ENCODE measurements at regions not wholly inside any gene's neighbourhood (a gene's known extent, or its start where the extent isn't known, plus 50 kb on each side); places are given as distances from the start of the nearest gene placed in this dataset.
"Not testable (repeated sequence)": the region's sequence is repeated elsewhere in the genome, so short reads cannot be mapped to it uniquely, and the experiment has no call there.

- Histone ChIP-seq H2AFZ (ENCODE audit: low read depth, low read length) (peak overlapping the region; percentile 59), H3K4me1 (ENCODE audit: insufficient read depth, low read length) (peaks cover 19% of the 10 kb centered on the region), H3K4me3 (ENCODE audit: low read length) (no peak overlapping the region), H3K36me3 (ENCODE audit: insufficient read depth, low read length) (no peaks in the 10 kb centered on the region), H3K27me3 (ENCODE audit: insufficient read depth, low read length) (no peaks in the 10 kb centered on the region), H3K9me3 (ENCODE audit: low read length) (peaks cover 6% of the 10 kb centered on the region)
These were observed 179.7 kb upstream of the BET1 start for GRCh38 chr7:94183891-94184290.

DNA sequence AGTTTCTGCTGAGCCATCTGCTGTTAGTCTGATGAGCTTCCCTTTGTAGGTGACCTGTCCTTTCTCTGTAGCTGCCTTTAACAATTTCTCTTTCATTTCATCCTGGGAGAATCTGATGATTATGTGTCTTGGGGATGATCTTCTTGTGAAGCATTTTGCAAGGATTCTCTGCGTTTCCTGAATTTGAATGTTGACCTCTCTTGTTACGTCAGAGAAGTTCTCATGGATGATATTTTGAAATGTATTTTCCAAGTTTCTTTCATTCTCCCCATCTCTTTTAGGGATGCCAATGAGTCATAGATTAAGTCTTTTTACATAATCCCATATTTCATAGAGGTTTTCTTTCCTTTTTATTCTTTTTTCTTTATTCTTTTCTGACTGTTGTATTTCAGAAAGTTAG is 184.2 kb upstream of the BET1 start:
- no peak overlapping the region for H2AFZ ChIP-seq (ENCODE audit: low read depth, low read length)
- H3K27me3 ChIP-seq (ENCODE audit: insufficient read depth, low read length) = no peaks in the 10 kb centered on the region

DNA sequence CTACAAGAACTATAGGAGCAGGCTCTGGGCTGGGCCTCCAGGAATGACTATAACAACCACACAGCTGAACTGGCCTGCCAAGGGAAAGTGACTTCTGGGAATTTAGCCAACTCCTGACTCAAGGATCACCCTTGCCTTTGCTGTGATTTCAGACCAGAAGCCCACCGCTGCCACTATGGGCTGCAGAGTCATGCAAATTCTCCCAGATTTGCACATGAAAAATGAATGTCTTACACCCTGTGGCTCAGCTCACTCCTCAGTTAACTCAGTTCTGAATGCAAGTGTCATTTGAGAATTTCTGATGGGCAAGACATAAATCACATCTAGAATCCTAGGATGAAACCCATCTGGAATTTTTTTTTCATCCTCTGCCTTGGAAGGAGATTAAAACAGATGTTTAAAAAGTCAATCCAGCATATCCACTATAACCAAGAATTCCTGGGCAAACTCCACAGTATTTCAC is 186.5 kb upstream of the BET1 start:
- Histone ChIP-seq H3K36me3 (ENCODE audit: insufficient read depth, low read length) (no peaks in the 10 kb centered on the region), H3K9me3 (ENCODE audit: low read length) (peaks cover 8% of the 10 kb centered on the region), H2AFZ (ENCODE audit: low read depth, low read length) (no peak overlapping the region), H3K27me3 (ENCODE audit: insufficient read depth, low read length) (no peaks in the 10 kb centered on the region), H3K4me3 (ENCODE audit: low read length) (no peak overlapping the region), H3K4me1 (ENCODE audit: insufficient read depth, low read length) (no peaks in the 10 kb centered on the region)

More for the DNA sequence above, 184.2 kb upstream of the BET1 start:
- Histone ChIP-seq H3K9me3 (ENCODE audit: low read length) (peaks cover 8% of the 10 kb centered on the region), H3K4me1 (ENCODE audit: insufficient read depth, low read length) (peaks cover 11% of the 10 kb centered on the region), H3K36me3 (ENCODE audit: insufficient read depth, low read length) (no peaks in the 10 kb centered on the region), H3K4me3 (ENCODE audit: low read length) (no peak overlapping the region)

GRCh38 chr7:94194426-94194825 is 190.3 kb upstream of the BET1 start:
- not testable (repeated sequence) for H3K4me1 ChIP-seq (ENCODE audit: insufficient read depth, low read length); H3K4me3 ChIP-seq (ENCODE audit: low read length); H3K36me3 ChIP-seq (ENCODE audit: insufficient read depth, low read length); H3K9me3 ChIP-seq (ENCODE audit: low read length); H2AFZ ChIP-seq (ENCODE audit: low read depth, low read length); H3K27me3 ChIP-seq (ENCODE audit: insufficient read depth, low read length)

GRCh38 chr7:94195201-94195600 is 191.0 kb upstream of the BET1 start:
- Histone ChIP-seq H2AFZ (ENCODE audit: low read depth, low read length) (no peak overlapping the region), H3K4me1 (ENCODE audit: insufficient read depth, low read length) (no peaks in the 10 kb centered on the region), H3K9me3 (ENCODE audit: low read length) (no peaks in the 10 kb centered on the region), H3K36me3 (ENCODE audit: insufficient read depth, low read length) (no peaks in the 10 kb centered on the region), H3K27me3 (ENCODE audit: insufficient read depth, low read length) (no peaks in the 10 kb centered on the region), H3K4me3 (ENCODE audit: low read length) (no peak overlapping the region)

DNA sequence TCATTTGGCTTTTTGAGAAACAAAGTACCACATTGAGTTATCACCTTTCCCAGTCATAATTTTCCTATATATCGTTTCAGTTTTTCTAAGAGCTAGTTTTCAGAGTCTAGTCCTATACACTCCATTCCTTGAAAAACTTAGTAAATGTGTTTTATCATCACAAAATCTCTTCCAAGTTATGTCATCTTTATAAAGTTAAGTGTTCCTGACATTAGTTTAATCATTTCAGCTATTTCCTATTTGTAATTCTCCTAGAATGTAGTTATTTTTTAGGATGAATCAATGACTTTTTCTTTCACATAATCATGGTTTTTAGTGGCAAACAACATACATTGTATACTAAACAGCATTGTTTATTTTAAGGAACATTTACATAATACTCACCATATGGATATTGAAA is 191.7 kb upstream of the BET1 start:
- Histone ChIP-seq H3K4me1 (ENCODE audit: insufficient read depth, low read length) (no peaks in the 10 kb centered on the region), H3K4me3 (ENCODE audit: low read length) (no peak overlapping the region), H3K27me3 (ENCODE audit: insufficient read depth, low read length) (no peaks in the 10 kb centered on the region), H3K36me3 (ENCODE audit: insufficient read depth, low read length) (no peaks in the 10 kb centered on the region), H2AFZ (ENCODE audit: low read depth, low read length) (no peak overlapping the region), H3K9me3 (ENCODE audit: low read length) (no peaks in the 10 kb centered on the region)

DNA sequence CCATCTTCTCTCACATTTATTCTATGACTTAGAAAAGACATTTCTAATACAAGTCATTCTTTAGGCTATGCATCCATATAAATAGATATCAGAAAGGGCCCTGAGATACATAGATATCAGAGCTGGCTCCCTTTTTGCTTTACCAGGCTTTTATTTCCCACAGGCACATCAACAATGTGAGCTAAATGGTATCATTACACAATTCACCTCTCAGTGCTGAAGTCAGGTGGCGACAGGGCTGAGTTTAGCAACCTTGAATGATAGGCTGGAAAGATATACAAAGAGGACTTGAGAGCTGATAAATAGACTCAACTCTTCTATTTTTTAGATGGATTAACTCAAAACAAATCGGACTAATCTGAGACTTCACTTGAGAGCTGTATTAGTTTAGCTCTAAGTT is 189.2 kb upstream of the COL1A2 start:
- Histone ChIP-seq H2AFZ (ENCODE audit: low read depth, low read length) (no peak overlapping the region), H3K36me3 (ENCODE audit: insufficient read depth, low read length) (no peaks in the 10 kb centered on the region), H3K27me3 (ENCODE audit: insufficient read depth, low read length) (no peaks in the 10 kb centered on the region), H3K4me3 (ENCODE audit: low read length) (no peak overlapping the region), H3K9me3 (ENCODE audit: low read length) (no peaks in the 10 kb centered on the region), H3K4me1 (ENCODE audit: insufficient read depth, low read length) (no peaks in the 10 kb centered on the region)

GRCh38 chr7:94206295-94206694 is 188.4 kb upstream of the COL1A2 start:
- Histone ChIP-seq H3K4me1 (ENCODE audit: insufficient read depth, low read length) (no peaks in the 10 kb centered on the region), H3K9me3 (ENCODE audit: low read length) (no peaks in the 10 kb centered on the region), H3K4me3 (ENCODE audit: low read length) (no peak overlapping the region), H3K36me3 (ENCODE audit: insufficient read depth, low read length) (no peaks in the 10 kb centered on the region), H3K27me3 (ENCODE audit: insufficient read depth, low read length) (no peaks in the 10 kb centered on the region), H2AFZ (ENCODE audit: low read depth, low read length) (no peak overlapping the region)

- no peak overlapping the region for H2AFZ ChIP-seq (ENCODE audit: low read depth, low read length)
- H3K4me1 ChIP-seq (ENCODE audit: insufficient read depth, low read length) = no peaks in the 10 kb centered on the region
- H3K9me3 ChIP-seq (ENCODE audit: low read length) = no peaks in the 10 kb centered on the region
- H3K4me3 ChIP-seq (ENCODE audit: low read length) = no peak overlapping the region
- no peaks in the 10 kb centered on the region for H3K36me3 ChIP-seq (ENCODE audit: insufficient read depth, low read length)
- H3K27me3 ChIP-seq (ENCODE audit: insufficient read depth, low read length) = no peaks in the 10 kb centered on the region
These were observed 182.5 kb upstream of the COL1A2 start for GRCh38 chr7:94212160-94212559.

DNA sequence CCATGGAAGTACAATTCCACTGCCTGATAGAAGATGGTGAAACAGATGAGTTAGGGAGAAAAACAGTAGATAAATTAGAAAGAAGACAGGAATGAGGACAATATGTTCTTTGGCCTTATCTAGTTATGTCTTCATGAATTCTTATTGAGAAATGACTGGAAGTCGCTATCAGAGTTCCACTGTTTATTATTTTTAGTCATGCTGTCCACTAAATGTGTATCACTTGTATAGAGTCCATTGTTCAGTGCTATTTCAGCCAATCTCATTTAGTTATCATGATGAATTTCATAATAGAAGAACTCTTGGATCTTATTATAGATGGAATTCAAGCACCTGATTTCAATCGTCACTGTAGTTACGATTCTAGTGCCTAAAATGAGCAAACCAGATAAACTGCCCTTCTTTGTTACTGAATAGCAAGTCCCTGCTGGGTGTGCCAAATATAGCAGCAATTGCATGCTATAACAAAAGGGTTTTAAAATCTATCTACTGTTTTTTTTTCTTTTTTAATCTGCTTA is 177.7 kb upstream of the COL1A2 start:
- Histone ChIP-seq H3K9me3 (ENCODE audit: low read length) (no peaks in the 10 kb centered on the region), H3K27me3 (ENCODE audit: insufficient read depth, low read length) (no peaks in the 10 kb centered on the region), H3K4me3 (ENCODE audit: low read length) (no peak overlapping the region), H3K4me1 (ENCODE audit: insufficient read depth, low read length) (no peaks in the 10 kb centered on the region), H3K36me3 (ENCODE audit: insufficient read depth, low read length) (no peaks in the 10 kb centered on the region), H2AFZ (ENCODE audit: low read depth, low read length) (no peak overlapping the region)

- no peaks in the 10 kb centered on the region for H3K27me3 ChIP-seq (ENCODE audit: insufficient read depth, low read length)
- H3K4me1 ChIP-seq (ENCODE audit: insufficient read depth, low read length) = no peaks in the 10 kb centered on the region
- H3K36me3 ChIP-seq (ENCODE audit: insufficient read depth, low read length) = no peaks in the 10 kb centered on the region
- H3K9me3 ChIP-seq (ENCODE audit: low read length) = no peaks in the 10 kb centered on the region
- H3K4me3 ChIP-seq (ENCODE audit: low read length) = no peak overlapping the region
- H2AFZ ChIP-seq (ENCODE audit: low read depth, low read length) = no peak overlapping the region
These were observed 176.9 kb upstream of the COL1A2 start for GRCh38 chr7:94217766-94218165.

DNA sequence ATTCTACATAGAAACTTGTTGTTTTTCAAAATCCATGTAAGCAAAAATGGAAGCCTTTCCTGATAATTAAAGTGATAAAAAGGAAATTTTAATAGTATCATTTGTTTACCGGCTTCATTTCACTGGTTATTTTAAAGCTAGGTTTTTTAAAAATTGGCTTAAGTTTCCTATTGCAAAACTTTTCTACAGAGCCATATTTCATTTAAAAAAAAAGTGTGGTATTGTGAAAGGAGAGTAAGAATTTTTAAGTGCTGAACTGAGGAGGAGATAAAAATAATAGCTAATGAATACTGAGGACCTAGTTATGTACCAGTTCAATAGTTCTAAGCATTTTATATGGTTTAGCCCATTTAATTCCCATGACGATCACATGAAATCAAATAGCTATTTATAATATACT is 172.2 kb upstream of the COL1A2 start:
- peaks cover 28% of the 10 kb centered on the region for H3K4me1 ChIP-seq (ENCODE audit: insufficient read depth, low read length)
- no peaks in the 10 kb centered on the region for H3K9me3 ChIP-seq (ENCODE audit: low read length)
- no peaks in the 10 kb centered on the region for H3K36me3 ChIP-seq (ENCODE audit: insufficient read depth, low read length)
- H3K27me3 ChIP-seq (ENCODE audit: insufficient read depth, low read length) = no peaks in the 10 kb centered on the region
- H2AFZ ChIP-seq (ENCODE audit: low read depth, low read length) = no peak overlapping the region
- H3K4me3 ChIP-seq (ENCODE audit: low read length) = no peak overlapping the region

GRCh38 chr7:94223375-94224084 is 171.2 kb upstream of the COL1A2 start:
- no peaks in the 10 kb centered on the region for H3K36me3 ChIP-seq (ENCODE audit: insufficient read depth, low read length)
- no peaks in the 10 kb centered on the region for H3K27me3 ChIP-seq (ENCODE audit: insufficient read depth, low read length)
- H3K4me1 ChIP-seq (ENCODE audit: insufficient read depth, low read length) = peaks cover 28% of the 10 kb centered on the region
- peak overlapping the region; percentile 31 for H3K4me3 ChIP-seq (ENCODE audit: low read length)
- H2AFZ ChIP-seq (ENCODE audit: low read depth, low read length) = peak overlapping the region; percentile 79
- H3K9me3 ChIP-seq (ENCODE audit: low read length) = no peaks in the 10 kb centered on the region

DNA sequence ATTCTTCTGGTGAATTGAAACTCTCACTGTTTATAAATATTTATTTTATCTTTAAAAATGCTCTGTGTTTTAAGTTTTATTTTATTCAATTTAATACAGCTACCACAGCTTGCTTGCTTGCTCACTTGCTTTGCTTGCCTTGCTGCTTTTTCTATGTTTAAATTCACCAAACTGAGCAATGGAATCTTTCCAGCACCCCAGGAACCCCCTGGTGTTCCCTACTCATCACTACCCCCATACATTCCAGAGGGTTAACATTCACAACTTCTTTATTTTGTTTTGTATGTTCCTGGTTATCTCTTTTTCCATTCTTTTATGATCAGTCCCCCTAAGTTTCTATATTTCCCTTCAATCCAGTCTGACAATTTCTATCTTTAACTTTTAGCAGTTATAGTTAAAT is 166.5 kb upstream of the COL1A2 start:
- no peaks in the 10 kb centered on the region for H3K27me3 ChIP-seq (ENCODE audit: insufficient read depth, low read length)
- no peaks in the 10 kb centered on the region for H3K9me3 ChIP-seq (ENCODE audit: low read length)
- H3K36me3 ChIP-seq (ENCODE audit: insufficient read depth, low read length) = no peaks in the 10 kb centered on the region
- no peak overlapping the region for H2AFZ ChIP-seq (ENCODE audit: low read depth, low read length)
- H3K4me3 ChIP-seq (ENCODE audit: low read length) = no peak overlapping the region
- peaks cover 27% of the 10 kb centered on the region for H3K4me1 ChIP-seq (ENCODE audit: insufficient read depth, low read length)

Measured in neuron (in vitro differentiated cells).